HG02623 (cell line): ENCODE measurements at regions not wholly inside any gene's neighbourhood (a gene's known extent, or its start where the extent isn't known, plus 50 kb on each side); places are given as distances from the start of the nearest gene placed in this dataset.

Source experiments
- ATAC-seq: cut with Tn5 transposase; IDR thresholded peaks from one replicate; pipeline ENCODE4 v1.9.1; 2021; ENCODE audit warnings: moderate library complexity; ENCODE audit not compliant: unreplicated experiment

- ATAC-seq: no peak
These were observed 745.0 kb downstream of the CBLN2 start for GRCh38 chr18:71798986-71799673.

DNA sequence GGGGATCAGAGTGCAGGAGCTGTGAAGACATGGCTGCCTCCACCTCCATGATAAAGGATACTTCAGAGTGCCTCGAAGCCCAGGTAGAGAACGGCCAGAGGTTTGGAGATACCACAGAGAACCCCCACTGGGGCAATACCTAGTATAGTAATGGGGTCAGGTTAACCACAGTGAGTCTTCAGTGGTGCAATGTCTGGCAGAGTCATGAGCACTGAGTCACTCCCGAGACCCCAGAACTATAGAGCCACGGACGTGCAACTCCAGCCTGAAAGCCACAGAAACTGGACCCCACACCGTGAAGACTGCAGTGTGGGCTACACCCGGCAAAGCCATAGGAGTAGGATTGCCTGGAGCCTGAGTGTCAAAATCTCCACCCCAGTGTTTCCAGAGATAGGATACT, 746.6 kb downstream of the CBLN2 start:
- no peak for ATAC-seq

DNA sequence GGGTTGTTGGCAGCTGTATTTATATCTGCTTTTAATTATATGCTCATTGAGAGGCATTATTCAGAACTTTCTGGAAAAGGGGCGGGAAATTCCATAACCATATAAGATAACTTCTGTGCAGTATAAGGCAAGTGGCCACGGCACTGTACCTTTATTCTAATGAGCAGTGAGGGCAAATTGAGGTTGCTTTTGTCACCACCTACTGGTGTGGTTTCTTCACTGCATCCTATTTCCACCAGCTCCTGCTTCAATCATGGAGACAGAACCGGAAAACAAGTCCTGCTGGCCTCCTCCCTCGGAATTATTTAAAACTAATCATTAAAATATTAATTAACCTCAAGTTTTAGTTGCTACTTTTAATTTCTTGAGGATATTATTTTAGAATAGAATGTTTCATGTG, 759.4 kb downstream of the CBLN2 start:
- ATAC-seq: peak; percentile 74

- no peak for ATAC-seq
These were observed 783.6 kb downstream of the CBLN2 start for GRCh38 chr18:71760541-71760940.

DNA sequence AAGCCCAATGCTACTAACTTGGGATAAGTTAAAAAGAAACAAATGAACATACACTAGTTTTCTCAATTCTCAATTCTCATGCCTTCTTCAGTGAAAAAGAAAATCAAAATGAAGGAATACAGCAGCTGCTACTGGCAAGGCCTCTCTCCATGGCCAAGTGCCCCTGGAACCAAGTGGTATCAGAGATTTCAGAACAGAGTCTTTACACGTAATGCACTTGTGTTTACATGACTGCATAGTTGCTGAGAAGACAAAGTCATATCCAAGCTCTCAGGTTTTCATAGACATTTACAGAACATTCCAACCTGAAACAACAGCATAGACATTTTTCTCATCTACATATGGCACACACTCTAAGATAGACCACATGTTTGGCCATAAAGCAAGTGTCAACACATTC, 789.9 kb downstream of the CBLN2 start:
- ATAC-seq: no peak

GRCh38 chr18:71743634-71744033, 800.5 kb downstream of the CBLN2 start:
- ATAC-seq: no peak

DNA sequence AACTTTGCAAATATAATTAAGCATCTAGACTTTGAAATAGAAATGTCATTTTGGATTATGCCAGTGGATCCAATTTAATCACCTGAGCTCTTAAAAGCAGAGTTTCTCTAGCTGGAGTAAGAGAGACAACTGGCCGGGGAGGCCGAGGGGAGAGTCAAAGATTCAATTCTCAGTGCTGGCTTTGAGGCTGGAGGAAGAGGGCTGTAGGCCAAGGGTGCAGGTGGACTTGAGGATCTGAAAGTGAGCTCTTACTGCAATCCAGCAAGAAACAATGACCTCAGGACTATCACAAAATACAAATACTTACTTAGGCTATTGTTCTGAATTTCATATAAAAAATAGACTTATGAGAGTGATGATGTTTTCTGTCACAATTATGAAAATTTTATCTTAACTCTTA, 814.5 kb downstream of the CBLN2 start:
- no peak for ATAC-seq

DNA sequence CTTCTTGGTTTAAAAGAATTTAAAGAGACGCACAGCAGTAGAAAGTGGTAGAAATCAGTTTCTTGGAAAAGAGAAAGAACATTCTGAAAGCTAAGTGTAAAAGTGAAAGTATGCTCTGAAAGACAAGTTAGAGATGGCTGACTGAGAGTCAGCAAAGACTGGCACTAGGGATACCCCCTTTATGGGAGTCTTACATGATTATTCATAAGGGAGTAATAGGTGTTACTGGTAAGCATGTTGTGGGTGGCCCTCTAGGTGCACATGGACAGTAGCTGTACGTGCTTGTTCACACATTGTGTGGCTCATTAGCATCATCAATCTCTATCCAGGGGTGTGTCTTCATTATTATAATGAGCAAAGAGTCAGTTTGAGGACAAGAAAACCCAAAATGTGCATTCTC, 816.2 kb downstream of the CBLN2 start:
- no peak for ATAC-seq

DNA sequence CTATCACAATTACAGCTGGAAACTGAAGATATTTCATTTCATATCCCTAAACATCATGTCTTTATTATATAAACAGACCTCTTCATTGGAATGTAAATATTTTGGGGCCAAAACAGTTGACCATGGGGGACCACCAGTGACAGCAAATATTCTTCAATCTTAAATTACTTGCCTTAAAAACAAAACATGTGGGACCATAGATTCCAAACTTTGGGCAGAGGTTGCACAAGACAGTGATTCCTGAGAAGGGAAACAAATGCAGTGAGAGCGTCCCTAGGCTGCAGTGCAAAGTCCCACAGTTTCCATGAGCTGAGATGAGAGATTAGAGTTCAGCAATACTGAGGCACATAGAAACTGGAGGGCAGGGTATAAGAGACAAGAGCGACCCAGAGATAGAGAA, 818.9 kb downstream of the CBLN2 start:
- ATAC-seq: no peak

DNA sequence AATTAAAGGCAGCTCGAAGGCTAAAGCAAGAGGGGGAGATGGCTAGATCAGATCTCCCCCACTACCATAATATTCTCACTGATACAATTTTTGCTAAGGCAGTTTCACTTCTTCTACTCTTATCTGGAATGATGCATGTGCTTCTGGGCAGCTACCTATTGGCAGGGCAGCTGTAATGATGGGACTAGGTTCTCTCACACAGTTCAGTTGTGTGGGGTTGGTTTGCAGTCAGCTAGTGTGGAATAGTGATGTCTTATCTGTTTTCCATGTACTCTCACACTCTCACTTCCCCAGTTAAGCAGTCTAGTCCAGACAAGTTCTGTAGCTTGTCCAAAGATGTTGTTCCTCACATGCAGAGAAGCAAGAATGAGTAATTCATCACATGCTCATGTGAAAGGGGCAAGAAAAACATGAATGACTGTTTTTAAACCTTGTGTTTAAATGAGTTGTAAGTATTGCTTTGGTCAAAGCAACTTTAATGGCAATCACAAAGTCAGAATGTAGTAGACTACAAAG, 836.1 kb downstream of the CBLN2 start:
- ATAC-seq: no peak

DNA sequence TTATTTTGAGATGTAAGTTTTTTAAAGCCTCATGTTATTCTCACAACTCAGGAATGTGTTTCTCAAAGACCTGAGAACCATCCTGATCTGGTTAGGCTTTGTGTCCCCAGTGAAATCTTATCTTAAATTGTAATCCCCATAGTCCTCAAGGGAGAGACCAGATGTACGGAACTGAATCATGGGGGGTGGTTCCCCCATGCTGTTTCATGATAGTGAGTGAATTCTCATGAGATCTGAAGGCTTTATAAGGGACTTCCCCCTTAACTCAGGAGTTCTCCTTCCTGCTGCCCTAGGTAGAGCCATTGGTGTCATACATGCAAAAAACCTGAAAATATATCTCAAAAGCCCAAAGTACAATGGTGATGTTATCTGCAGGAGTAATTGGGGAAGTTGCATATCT, 836.7 kb downstream of the CBLN2 start:
- no peak for ATAC-seq

DNA sequence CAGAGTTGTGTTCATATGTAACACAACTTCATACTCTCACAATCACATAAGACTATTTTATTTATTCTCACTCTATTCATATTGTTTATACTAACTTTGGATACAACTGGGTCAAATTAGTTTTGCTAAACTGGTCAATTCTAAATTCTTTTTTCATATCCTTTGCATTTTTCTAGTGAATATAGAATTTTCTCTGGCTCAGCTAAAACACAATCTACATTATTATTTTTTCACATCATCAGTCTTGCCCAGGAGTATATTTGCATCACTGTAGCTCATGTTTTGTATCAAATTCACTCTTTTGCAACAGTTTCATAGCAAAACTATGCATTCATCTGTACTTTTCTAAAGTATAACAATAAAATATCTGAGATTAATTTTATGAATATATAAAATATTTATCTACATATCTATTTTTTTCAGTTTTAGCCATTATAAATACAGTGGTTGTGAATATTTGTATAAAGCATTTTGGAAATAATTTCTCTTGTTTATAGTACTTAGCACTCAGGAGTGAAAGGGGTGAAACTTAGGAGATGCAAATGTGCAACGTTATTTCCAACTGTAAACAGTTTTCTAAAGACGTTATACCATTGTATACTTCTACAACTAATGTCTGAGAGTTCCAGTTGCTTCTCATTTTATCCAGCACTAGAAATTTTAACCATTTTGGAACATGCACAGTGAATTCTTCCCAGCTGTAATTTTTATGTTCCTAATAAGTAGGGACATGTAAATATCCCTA, 854.6 kb downstream of the CBLN2 start:
- ATAC-seq: no peak

DNA sequence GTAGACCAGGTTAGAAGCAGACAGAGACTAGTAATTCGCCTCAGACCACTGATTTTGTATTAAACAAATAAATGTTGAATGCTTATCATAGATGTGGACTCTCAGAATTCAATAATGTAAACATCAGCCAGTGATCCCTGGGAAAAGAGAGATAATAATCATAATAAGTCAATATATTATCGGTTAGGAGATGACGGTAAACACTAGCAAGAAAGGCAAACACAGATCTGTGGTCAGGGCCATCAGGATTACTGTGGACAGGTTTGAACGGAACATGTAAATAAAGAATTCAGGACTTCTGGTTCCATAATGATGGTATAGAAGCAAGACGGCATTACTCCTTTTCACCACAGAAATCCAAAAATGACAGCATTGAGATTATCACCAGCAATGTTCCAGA, 861.6 kb downstream of the CBLN2 start:
- ATAC-seq: no peak

DNA sequence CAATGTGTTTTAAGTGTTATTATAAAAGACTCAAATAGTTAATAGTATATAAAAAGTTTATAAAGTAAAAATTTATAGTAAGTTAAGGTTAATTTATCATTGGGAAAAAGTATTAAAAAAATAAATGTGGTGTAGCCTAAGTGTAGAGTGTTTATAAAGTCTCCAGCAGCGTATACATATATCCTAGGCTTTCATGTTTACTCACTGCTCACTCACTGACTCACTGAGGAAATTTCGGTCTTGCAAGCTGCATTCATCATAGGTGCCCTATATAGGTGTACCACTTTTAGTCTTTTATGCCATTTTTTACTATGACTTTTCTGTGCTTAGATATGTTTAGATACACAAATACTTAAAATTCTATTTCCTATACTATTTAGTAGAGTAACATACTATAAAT, 866.0 kb downstream of the CBLN2 start:
- ATAC-seq: no peak

DNA sequence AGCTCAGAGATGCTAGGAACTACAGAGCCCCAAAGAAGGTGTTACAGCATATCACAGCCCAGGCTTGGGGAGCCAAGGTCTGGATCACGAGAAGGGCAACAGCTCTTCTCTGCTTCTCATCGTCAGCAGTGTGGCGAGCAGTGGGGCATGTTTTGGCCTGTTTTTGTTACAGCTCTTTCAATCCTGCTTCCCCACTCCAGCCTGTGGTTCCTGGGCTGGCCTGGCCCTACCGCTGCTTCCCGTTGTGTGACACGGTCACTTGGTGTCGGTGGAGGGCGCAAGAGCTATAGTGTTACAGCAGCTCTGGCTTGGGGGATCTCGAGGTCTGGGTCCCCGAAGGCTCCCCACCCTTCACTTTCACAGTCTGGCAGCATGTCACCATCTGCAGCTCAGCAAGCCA, 870.2 kb downstream of the CBLN2 start:
- no peak for ATAC-seq

DNA sequence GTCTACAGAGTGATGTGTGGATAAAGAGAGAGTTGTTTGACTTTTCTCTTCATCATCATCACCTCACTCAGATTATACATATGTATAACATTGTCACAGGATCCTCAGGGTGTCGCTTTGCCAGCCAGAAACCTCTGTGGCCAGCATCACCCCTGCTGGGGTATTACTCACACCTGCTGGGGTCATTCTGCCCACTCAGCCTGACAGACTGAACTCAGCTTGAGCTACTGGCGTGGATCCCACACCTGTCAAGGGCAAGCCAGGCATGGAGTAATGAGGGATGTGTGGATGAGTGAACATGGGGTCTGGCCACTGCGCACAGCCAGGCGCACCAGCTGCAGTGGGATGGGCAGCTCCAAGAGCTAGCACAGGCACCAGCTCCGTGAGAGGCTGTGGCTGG, 870.6 kb downstream of the CBLN2 start:
- ATAC-seq: no peak

GRCh38 chr18:71666481-71666880, 877.7 kb downstream of the CBLN2 start:
- no peak for ATAC-seq

DNA sequence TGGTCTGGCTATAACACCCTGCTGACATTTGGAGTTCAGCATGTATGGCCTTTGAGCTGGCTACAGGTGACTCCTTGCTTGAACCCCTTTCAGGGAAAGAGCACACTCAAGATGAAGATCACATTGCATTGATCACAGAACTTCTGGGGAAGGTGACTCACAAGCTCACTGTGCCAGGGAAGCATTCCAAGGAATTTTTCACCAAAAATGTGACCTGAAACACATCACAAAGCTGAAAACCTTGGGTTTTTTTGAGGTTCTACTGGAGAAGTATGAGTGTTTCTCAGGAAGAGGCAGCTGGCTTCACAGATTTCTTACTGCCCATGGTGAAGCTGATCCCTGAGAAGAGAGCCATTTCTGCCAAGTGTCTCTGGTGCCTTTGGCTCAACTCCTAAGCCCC, 879.0 kb downstream of the CBLN2 start:
- ATAC-seq: no peak

GRCh38 chr18:71643822-71644221, 900.3 kb downstream of the CBLN2 start:
- no peak for ATAC-seq

GRCh38 chr18:71630696-71631095, 913.4 kb downstream of the CBLN2 start:
- no peak for ATAC-seq

DNA sequence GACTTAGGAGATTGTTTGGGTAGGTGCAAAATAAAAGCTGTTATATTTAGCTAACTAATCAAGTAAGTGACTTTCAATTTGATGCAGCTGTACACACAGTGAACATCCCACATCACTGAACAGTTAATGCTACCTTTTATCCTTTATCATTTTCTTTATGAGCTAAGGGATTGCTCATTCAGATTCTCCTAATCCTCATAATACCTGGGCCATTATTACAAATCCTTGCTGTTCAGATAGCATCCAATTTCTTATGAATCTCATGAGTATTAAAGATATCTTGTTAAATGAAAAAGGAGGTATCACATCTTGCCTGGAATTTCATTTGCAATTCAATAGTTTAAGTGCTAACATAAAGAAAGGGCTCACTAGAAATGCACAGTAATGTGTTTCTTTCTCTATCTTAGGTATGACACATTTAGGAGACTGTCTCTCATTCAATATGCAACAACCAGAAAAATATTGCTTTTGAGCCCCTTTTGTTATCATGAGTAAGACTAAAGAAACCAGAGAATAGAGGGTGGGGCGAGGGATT, 918.5 kb downstream of the CBLN2 start:
- no peak for ATAC-seq

DNA sequence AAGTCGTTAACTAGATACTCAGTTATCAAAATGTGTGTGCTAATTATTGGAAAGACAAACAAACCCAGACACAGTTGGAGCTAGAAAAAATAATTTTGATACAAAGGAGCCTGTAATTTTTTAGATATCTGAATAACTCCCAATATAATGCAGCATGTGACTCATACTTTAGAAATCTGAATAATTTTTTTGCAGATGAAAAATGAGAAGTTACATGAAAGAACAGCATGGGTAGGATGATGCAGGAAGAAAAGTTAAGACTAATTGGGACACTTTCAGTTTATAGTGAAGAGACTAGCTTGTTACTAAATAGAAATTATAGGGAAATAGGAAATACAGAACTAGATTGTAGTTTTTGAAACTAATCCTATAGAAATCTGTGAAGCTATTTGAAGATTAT, 945.8 kb downstream of the CBLN2 start:
- ATAC-seq: no peak
